NB4 (cell line): ENCODE measurements at regions not wholly inside any gene's neighbourhood (a gene's known extent, or its start where the extent isn't known, plus 50 kb on each side); places are given as distances from the start of the nearest gene placed in this dataset.

Experiments used
- CTCF ChIP-seq: IDR thresholded peaks from one replicate; pipeline ENCODE4 v1.5.1; 2012; ENCODE audit warnings: low read depth, low read length
- POLR2A ChIP-seq: IDR thresholded peaks from 2 replicates; pipeline ENCODE4 v1.6.1; 2011; ENCODE audit warnings: mild to moderate bottlenecking; ENCODE audit not compliant: insufficient read length; ENCODE audit errors: extremely low read depth

GRCh38 chr5:82375488-82376244 lies 97.5 kb upstream of the RPS23 start:
- TF ChIP-seq CTCF: no peak
- no peak for TF ChIP-seq POLR2A
